Ovary (tissue), 7 donors: ENCODE measurements at regions not wholly inside any gene's neighbourhood (a gene's known extent, or its start where the extent isn't known, plus 50 kb on each side); places are given as distances from the start of the nearest gene placed in this dataset.
"Not testable (repeated sequence)": the region's sequence is repeated elsewhere in the genome, so short reads cannot be mapped to it uniquely, and the experiment has no call there.

Experiments
- DNase-seq, 5 donors: peaks; one replicate each; pipeline ENCODE4 v3.0.0-alpha.2; 2019 to 2020
- H3K27ac ChIP-seq, 2 donors: fragments of 200-600 bp; one replicate each; pipeline versions ENCODE4 v1.5.1 to v1.8.0; 2019 to 2022
- H3K27me3 ChIP-seq: fragments of 200-600 bp; one replicate; pipeline ENCODE4 v1.8.0; 2022
- H3K36me3 ChIP-seq: fragments of 200-600 bp; sonication (generic); one replicate; pipeline ENCODE4 v1.5.1; 2019
- H3K4me1 ChIP-seq: one replicate; pipeline ENCODE4 v1.8.1; 2013; ENCODE audit warnings: mild to moderate bottlenecking, moderate library complexity; ENCODE audit not compliant: insufficient read depth
- H3K4me3 ChIP-seq: fragments of 200-600 bp; sonication (generic); one replicate; pipeline ENCODE4 v1.5.1; 2017
- H3K9me3 ChIP-seq, 2 donors: fragments of 200-600 bp in 1 of 2; sonication (generic) in 1 of 2; one replicate each; pipeline versions ENCODE4 v1.5.1 to v1.8.1; 2013 to 2019; ENCODE audit warnings: mild to moderate bottlenecking in 1 of 2, moderate library complexity in 1 of 2
- EP300 ChIP-seq: sonication (generic); formaldehyde crosslinking; IDR thresholded peaks from one replicate; pipeline ENCODE4 v1.6.1; 2017; ENCODE audit warnings: antibody characterized with exemption
- POLR2A ChIP-seq: fragments of 450-650 bp; IDR thresholded peaks from one replicate; pipeline ENCODE4 v1.6.1; 2017; ENCODE audit warnings: antibody characterized with exemption, mild to moderate bottlenecking, moderate library complexity
- WGBS, 3 donors: extraction: QIAGEN DNeasy Blood & Tissue Kit in 1 of 3; methylation state at CpG; one replicate each; pipeline versions ENCODE4 v1.1.5 to v1.1.7; 2013 to 2017; 5-methylcytosine and 5-hydroxymethylcytosine counted together
- intact Hi-C, 4 donors: fragments of 100-400 bp; cut with DNase I; formaldehyde crosslinking; loops; one replicate each; pipeline versions ENCODE4 v1.11.0 to v1.15.1; 2022 to 2023
- TF ChIP-seq, protein P1 (sequence below), 3 donors: fragments of 450-650 bp in 2 of 3; fragments of 200-600 bp in 1 of 3; IDR thresholded peaks; one replicate each; pipeline versions ENCODE4 v1.5.1 to v1.8.0; 2016 to 2022; ENCODE audit warnings: antibody characterized with exemption in 3 of 3, mild to moderate bottlenecking in 1 of 3
- donor health status: DM: no; HTN: no; CAD: no; lungs with moderate emphysema.
- donor health status: DM: no; HTN: no; CAD: no.
- donor health status: Bipolar disorder and iron deficiency.
- donor health status: DM: no; HTN: no; CAD: no.
- donor health status: DM: yes; HTN: yes; CAD: no.

DNA sequence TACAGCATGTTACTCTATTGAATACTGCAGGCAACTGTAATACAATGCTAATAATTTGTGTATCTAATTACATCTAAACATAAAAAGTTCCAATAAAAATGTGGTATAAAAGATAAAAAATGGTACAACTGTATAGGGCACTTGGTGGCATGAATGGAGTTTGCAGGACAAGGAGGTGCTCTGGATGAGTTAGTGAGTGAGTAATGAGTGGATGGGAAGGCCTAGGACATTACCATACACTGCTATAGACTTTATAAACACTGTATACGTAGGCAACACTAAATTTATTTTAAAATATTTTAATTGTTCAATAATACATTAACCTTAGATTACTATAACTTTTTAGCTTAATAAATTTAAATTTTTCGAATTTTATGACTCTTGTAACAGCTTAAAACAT is 579.6 kb upstream of the MAN1A1 start:
- H3K27ac ChIP-seq: no peak overlapping the region
- TF ChIP-seq, protein P1, sequence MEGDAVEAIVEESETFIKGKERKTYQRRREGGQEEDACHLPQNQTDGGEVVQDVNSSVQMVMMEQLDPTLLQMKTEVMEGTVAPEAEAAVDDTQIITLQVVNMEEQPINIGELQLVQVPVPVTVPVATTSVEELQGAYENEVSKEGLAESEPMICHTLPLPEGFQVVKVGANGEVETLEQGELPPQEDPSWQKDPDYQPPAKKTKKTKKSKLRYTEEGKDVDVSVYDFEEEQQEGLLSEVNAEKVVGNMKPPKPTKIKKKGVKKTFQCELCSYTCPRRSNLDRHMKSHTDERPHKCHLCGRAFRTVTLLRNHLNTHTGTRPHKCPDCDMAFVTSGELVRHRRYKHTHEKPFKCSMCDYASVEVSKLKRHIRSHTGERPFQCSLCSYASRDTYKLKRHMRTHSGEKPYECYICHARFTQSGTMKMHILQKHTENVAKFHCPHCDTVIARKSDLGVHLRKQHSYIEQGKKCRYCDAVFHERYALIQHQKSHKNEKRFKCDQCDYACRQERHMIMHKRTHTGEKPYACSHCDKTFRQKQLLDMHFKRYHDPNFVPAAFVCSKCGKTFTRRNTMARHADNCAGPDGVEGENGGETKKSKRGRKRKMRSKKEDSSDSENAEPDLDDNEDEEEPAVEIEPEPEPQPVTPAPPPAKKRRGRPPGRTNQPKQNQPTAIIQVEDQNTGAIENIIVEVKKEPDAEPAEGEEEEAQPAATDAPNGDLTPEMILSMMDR (IDR thresholded peaks at IDR 0.05): no peak
- TF ChIP-seq EP300 (no peak), POLR2A (no peak)
- H3K36me3 ChIP-seq: no peaks in the 10 kb centered on the region
- H3K4me3 ChIP-seq: no peak overlapping the region
- intact Hi-C loops: no loop called here
- no peaks in the 10 kb centered on the region for H3K27me3 ChIP-seq
- no peak for DNase-seq
- no peaks in the 10 kb centered on the region for H3K4me1 ChIP-seq
- H3K9me3 ChIP-seq: no peaks in the 10 kb centered on the region
- WGBS, 3 donors: 58 to 66% (median 65%) methylated on average over 2 of the region's 2 CpGs

DNA sequence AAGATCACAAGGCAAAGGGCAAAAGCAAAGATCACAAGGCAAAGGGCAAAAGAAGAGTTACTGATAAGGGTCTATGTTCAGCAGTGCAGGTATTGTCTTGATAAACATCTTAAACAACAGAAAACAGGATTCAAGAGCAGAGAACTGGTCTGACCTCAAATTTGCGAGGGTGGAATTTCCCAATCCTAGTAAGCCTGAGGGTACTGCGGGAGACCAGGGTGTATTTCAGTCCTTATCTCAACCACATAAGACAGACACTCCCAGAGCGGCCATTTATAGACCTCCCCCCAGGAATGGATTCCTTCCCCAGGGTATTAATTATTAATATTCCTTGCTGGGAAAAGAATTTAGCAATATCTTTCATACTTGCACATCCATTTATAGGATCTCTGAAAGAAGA is 575.3 kb upstream of the MAN1A1 start:
- DNase-seq, H3K4me3 ChIP-seq, H3K4me1 ChIP-seq, H3K27ac ChIP-seq, H3K9me3 ChIP-seq, H3K27me3 ChIP-seq, intact Hi-C loops, H3K36me3 ChIP-seq: not testable (repeated sequence)
- WGBS, 3 donors: 93 to 94% (median 94%) methylated on average over 3 of the region's 3 CpGs

DNA sequence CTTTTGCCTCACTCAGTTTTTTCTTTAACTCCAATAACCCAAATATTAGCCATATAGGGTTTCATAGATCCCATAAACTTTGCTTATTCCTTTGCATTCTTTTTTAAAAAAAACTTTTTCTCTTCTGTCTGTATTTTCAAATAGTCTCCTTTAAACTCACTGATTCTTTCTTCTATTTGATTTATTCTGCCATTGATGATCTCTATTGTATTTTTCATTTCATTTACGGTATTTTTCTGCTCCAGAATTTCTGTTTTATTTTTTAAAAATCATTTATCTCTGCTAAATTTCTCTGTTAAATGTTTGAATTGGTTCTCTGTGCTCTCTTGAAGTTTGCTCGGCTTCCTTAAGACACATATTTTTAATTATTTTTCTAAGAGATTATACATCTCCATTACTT is 573.3 kb upstream of the MAN1A1 start:
- H3K4me3 ChIP-seq: no peak overlapping the region
- WGBS, 3 donors: 64 to 89% (median 67%) methylated on average over 2 of the region's 2 CpGs
- H3K9me3 ChIP-seq: no peaks in the 10 kb centered on the region
- intact Hi-C loops: no loop called here
- TF ChIP-seq EP300 (no peak), POLR2A (no peak)
- TF ChIP-seq, protein P1 (IDR thresholded peaks at IDR 0.05): no peak
- no peak for DNase-seq
- no peaks in the 10 kb centered on the region for H3K27me3 ChIP-seq
- no peak overlapping the region for H3K27ac ChIP-seq
- H3K36me3 ChIP-seq: no peaks in the 10 kb centered on the region
- H3K4me1 ChIP-seq: no peaks in the 10 kb centered on the region

DNA sequence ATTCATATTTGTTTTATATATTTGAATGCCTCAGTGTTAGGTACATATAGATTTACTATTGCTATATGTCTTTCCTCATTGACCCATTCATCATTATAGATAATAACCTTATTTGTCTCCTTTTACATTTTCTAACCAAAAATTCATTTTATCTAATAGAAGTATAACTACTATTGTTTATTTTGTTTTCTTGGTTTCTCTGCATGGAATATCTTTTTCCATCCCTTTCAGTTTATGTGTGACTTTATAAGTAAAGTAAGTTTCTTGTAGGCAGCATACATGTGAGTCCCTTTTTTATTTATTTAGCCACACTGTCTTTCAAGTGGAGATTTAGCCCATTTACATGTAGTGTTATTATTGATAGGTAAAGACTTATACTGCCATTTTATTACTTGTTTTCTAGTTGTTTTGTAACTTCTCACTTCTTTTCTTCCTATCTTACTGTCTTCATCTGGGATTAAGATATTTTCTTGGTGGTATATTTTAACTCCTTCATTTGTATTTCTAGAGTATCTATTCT is 572.0 kb upstream of the MAN1A1 start:
- no peak overlapping the region for H3K27ac ChIP-seq
- DNase-seq: no peak
- no peaks in the 10 kb centered on the region for H3K36me3 ChIP-seq
- no peak overlapping the region for H3K4me3 ChIP-seq
- no peaks in the 10 kb centered on the region for H3K27me3 ChIP-seq
- TF ChIP-seq EP300: no peak
- TF ChIP-seq, protein P1 (IDR thresholded peaks at IDR 0.05): no peak
- TF ChIP-seq POLR2A: no peak
- H3K4me1 ChIP-seq: no peaks in the 10 kb centered on the region
- intact Hi-C loops: no loop called here
- no peaks in the 10 kb centered on the region for H3K9me3 ChIP-seq

DNA sequence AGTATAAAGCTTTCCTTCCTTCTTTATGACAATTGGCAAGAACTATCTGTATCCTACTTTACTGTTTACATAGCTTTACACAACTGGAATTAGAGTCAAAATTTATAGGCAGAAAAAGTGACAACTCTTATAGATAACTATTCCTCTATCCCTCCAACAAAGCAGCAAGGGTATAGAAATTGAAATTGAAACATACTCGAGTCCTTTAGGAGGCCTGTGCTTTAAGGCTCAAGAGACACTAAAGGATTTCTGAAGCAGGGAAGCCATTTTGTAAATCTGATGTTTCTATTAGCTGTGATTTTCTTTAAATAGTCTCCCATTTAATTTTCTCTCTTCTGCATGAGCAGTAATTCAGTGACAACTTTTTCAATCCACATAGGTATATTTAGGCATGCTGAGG is 567.6 kb upstream of the MAN1A1 start:
- WGBS, 3 donors: 68 to 85% (median 82%) methylated on average over 1 of the region's 1 CpG
- Histone ChIP-seq H3K4me3 (no peak overlapping the region), H3K4me1 (no peaks in the 10 kb centered on the region), H3K36me3 (no peaks in the 10 kb centered on the region), H3K27ac (no peak overlapping the region), H3K9me3 (no peaks in the 10 kb centered on the region), H3K27me3 (no peaks in the 10 kb centered on the region)
- intact Hi-C loops: no loop called here
- no peak for DNase-seq
- TF ChIP-seq POLR2A (no peak), EP300 (no peak)
- TF ChIP-seq, protein P1 (IDR thresholded peaks at IDR 0.05): no peak
